NCI-H446 (cell line): ENCODE measurements at regions not wholly inside any gene's neighbourhood (a gene's known extent, or its start where the extent isn't known, plus 50 kb on each side); places are given as distances from the start of the nearest gene placed in this dataset.

ENCODE experiments used
- DNase-seq, 2 experiments: peaks; one replicate each; lab custom pipeline; 2025; lab: John Stamatoyannopoulos, UW

DNA sequence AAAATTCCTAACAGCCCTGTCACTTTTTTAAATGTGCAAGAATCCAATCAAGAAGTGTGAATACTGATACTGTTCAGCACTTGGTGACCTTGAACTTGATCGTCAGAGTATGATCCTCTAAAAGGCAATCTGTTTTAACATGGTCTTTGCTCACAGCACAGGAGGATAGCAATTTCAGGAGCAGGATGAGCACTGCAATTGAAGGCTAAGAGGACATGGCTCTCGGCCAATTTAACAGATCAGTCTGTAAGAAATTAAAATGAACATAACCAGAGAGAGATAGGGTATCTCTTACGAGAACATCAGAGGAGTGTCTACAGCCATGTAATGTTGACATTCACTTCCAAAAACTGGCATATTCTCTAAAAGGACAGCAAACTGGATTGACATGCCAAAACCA is 243.1 kb downstream of the LTN1 start:
- no peak for DNase-seq

DNA sequence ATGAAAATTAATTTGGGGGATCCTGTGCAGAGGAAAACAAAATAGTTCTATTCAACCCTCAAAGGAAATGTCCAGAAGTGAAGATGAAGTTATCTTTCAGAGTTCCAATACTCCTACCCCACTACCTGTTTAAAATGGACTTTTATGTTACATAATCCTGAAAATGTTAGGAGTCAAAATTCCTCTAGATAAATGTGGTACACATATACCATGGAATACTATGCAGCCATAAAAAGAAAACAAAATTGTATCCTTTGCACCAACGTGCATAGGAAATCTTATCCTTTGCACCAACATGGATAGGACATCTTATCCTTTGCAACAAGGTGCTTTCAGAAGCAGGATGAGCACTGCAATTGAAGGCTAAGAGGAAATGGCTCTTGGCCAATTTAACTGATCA is 245.2 kb downstream of the LTN1 start:
- no peak for DNase-seq

DNA sequence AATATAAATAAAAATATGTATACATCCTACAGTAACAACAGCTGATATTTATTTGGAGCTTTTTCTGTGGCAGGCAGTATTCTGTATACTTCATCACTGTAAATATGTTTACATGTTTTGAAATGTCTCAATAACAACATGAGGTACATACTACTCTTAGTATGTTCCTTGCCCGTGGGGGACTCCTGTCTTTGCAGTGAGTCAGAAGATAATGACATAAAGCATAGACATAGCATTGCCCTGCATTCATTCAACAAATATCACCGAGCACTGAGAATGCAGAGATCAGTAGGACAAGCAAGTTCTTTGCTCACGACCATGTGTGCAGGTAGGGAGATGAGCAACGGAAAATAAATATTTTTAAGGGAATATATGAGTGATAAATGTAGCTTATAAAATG is 246.5 kb downstream of the LTN1 start:
- DNase-seq = no peak

DNA sequence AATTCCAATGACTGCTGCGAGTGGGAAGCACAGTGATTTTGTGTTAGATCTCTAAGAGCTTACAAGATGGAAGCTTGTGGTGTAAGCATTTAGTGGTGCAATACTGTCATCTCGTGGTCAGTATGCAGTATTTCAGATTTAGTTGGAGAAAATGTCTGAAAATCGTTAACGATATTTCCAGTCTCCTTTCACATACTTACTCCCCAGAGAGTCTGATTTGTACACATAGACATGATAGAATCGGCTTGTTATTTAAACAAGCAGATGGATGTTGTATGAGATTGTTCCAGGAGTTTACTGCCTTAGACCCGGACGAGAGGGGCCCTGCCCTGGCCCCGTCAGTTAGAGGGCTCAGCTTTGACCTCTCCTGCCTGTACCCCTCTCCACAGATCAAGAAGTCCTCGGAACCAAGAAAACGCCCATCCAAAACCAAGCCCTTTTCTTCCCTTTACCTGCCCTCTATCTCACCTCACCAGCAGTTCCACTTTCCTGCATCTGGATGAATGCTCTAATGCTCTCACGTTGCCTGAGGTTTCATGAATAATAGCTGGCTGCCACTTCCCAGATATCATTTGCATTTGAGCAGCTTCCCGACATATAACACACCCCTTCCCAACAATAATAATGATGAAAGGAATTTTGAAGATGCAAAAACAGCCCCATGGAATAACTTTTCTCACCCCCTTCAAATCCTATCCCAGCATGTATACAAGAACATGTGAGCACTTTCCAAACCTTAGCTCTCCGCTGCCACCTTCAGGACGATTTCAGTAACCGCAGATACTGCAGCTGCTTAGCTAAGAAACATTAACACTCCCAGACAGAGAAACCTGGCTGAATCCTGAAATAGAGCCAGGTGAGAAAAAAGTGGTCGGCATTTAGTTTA is 247.3 kb downstream of the LTN1 start:
- peak; percentile 69 to 85 for DNase-seq

DNA sequence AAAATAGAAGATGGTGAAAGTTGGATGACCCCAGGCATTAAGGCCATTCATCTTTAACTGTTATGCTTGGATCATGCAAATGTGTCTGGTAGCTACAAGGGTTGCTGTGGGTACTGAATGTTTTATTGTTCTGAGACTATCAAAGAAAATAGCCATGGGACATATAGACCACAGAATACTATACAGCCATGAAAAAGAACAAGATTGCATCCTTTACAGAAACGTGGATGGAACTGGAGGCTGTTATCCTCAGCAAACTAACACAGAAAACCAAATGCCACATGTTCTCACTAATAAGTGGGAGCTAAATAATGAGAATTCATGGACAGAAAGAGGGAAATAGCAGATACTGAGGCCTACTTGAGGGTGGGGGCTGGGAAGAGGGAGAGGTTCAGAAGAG is 249.0 kb downstream of the LTN1 start:
- DNase-seq = no peak

DNA sequence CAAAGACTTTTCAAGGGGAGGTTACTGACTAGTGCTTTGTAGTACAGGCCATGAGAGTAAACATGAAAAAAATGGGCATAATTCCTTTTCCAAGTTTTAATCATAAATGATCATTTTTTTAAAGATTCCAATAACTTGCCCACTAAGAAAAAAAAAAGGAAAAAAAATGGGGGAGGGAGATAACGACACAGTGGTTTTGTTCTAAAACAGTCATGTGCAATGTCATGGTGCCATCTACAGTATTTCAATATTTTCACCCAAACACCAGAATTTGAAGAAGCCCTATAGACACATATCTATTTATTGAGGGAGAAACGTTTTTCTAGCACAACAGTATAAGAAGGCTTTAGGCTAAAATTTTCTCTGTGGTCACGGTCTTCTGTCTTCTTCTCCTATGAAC is 250.2 kb downstream of the LTN1 start:
- peak in 1 of 2 experiments; percentile 32 for DNase-seq

DNA sequence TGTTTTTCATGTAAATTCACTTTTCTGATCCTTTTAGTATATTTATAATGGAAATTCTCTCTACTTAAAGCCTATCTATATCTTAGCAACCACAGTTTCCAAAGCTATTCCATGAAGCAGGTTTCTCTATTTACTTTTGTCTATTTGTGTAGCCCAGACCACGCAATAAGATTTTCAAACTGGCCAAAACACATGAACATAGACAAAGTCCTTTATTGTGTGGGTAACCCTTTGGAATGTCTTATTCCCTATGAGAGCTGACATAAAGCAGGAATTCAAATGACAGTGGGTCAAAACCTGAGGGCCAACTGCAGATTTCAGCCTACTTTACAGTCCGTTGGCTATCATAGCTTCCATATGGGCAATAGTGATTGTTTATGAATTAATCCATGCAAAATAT is 252.6 kb downstream of the LTN1 start:
- DNase-seq = no peak

DNA sequence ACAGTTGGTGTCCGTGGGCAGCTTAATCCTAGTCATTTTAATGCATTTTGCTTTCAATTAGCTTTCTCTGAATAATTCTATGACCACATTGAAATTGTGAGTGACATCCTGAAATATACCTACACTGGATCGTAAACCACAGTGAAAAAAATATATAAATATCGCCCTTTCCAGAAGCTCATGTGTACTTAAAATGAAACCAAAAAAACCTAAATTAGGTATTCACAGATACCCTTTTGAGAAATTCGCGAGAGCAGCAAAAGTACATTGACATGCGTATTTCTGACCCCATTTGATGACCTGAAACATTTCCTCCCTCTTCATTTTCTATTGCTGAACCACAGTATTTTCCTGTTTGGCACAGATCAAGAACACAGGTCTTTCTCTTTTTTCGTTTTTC is 253.8 kb downstream of the LTN1 start:
- no peak for DNase-seq

DNA sequence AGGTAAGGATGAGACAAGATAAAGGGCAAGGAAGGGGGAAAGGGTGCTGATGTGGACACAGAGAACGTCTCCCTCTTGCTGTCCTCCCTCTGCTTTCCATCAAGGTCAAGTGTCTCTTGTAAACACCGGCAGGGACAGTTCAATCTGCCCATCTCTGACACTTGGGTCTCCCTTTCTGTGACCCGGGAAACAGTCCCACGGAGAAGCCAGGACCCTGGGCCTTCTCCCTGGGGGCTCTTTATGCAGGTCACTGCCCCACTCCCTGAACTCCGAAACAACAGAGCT is 254.3 kb downstream of the LTN1 start:
- DNase-seq = no peak

DNA sequence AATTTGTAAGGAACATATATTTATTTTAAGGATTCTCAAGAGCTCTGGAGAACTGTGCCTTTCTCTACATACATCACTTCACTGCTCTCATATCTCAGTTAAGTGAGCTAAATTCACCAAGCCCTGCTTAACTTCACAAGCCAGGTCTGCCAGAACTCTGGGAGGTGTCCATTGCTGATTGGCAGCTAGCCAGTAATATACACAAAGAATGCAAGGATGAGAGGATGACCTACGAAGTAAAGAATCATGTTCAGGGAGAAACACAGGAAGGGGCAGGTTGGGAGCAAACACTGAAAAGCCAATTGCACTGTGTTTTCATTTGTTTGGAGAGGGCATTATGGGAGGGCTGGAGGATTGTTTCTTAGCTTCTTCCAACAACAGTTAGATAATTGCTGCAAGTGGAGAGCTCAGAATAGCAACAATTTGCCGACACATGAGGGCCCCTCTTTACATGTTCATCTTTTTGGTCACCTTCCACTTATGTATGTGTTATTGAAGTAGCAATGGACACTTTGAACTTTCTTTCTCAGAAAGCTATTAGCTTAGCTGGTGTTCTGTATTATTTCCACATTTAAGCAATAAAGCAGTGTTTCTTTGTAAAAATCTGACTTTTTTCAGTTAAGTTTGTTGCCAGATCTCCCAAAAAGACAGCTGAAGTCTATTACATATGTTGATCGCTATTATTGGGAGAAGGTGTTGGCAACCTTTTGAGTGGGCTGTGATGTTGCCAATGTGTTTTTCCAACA is 254.8 kb downstream of the LTN1 start:
- DNase-seq = peak; percentile 9 to 45

DNA sequence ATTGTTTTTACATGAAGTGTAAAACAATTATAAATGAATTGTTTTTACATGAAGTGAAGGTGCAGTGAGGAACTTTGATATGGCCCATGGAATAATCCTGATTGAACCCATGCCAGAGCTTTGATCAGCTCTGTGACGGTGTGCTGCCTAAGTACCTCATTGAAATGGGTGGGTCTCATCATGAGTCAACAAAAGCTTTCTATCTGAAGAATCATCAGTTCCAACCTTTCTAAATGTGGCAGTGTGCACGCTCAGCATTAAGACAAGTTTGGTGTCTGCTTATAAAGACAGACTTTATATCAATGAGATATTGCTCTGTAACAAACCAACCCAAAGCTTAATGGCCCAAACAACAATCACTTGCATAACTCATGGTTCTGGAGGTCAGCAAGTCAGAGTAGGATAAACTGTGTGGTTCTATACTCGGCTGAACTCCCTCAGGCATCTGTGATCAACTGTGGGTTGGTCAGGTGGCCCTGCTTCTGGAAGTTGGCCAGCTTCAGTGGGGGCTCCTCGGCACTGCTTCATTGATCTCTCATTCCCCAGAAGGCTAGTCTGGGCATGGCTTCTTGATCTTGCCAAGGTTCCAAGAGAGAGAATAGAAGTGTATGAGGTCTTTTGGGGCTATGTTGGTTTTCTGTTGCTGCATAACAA is 258.0 kb downstream of the LTN1 start:
- peak in 1 of 2 experiments; percentile 21 for DNase-seq

DNA sequence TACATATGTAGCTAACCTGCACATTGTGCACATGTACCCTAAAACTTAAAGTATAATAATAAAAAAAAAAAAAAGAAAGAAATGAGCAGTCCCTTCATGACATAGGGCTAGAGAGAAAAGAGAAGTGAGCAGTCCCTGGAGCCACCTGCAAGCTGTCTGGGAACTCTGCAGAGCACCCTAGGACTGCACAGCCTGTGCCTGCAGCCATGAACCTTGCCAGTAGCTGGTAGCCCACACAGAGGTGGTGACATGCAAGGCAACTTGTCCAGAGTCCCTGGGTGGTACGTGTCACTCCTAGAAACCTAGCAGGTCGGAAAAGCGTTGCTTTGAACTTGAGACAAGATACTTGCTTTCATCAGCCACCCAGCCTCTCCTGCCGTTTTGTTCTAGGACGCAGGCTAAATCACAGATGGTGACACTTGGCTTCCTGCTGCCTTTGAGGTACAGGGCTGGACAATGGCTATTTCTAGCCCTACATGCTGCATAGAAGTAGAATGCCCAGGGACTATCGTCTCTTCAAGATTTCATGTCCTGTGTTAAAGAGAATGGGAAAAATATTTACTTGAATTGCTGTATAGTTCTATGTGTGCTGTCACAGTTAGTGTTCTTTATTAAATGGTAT is 260.9 kb downstream of the LTN1 start:
- DNase-seq = no peak

DNA sequence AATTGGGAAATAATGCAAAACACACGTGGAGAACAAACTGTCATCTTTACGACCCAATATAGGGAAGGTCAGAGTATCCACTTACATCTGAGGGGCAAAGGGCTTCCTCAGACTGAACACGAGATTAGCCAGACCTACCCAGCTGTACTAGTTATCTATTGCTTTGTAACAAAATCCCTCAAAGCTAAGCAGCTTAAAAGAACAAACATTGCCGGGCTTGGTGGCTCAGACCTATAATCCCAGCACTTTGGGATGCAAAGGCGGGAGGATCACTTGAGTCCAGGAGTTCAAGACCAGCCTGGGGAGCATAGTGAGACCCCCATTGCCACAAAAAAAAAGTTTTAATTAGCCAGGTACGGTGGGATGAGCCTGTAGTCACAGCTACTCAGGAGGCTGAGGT is 262.8 kb downstream of the LTN1 start:
- no peak for DNase-seq

DNA sequence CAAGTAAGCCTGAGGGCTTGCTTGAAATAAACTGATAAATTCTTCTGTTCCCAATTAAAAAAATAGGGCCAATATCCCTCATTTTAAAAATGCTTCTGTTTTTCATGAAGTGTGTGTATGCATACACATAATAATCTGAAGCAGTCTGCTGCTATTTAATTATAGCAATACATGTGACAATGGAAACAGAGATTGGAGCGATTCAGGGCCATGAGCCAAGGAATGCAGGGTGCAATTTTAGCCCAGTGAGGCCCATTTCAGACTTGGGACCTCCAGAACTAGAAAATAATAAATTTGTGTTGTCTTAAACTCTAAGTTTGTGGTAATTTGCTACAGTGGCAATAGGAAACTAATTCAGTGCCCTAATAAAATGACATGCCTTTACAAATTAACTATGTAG is 264.9 kb downstream of the LTN1 start:
- DNase-seq = no peak

DNA sequence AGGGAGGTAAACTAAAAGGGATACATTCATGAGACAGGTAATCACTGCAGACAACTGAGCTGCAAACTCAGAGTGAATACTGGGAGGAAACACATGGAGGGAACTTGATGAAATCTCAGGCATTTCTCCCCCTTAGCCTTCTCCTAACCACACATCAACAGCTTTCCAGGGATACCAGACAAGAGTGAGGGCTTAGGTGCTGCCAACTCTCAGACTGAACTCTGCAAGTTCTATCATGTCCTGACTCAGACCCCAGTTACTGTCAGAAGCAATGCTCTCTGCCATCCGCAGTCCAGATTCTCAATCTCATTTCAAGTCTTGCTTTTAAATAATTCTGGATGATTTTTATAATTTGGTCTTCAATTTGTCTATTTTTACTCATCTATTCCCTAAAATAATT is 267.3 kb downstream of the LTN1 start:
- no peak for DNase-seq

DNA sequence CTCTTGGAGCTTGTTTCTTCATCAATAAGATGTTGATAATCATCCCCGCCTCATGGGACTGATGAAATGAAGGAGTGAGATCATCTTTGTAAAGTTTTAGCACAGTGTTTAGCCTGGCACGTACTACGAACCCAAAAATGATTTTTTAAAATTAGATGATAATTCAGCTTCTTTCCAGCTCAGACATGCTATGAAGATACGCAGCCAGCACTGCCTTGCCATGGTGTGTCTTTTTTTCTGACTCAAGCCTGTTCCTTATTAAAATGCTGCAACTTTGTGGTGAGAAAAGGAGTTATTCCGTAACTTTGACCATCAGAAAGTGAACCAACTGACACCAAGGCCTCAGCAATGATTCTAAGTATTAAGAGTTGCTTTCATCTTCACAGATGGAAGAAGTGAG is 269.0 kb downstream of the LTN1 start:
- no peak for DNase-seq

DNA sequence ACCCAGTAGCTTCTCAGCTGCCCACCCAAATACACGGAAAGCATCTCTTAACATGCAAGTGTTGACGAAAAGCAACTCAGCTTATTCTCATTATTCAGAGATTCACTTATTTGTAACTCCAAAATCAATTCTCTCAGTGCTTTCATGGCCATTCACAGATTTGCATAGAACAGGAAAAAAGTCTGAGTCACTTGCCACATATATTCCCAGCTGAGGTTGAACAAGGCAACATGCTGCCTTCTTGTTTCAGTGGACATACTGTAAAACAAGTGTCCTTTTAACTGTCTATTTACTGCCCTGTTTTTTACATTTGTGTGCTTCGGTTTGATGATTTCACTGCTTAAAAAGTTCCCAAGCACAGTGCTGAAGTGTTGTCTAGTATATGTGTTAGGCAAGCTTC is 273.0 kb downstream of the LTN1 start:
- no peak for DNase-seq

DNA sequence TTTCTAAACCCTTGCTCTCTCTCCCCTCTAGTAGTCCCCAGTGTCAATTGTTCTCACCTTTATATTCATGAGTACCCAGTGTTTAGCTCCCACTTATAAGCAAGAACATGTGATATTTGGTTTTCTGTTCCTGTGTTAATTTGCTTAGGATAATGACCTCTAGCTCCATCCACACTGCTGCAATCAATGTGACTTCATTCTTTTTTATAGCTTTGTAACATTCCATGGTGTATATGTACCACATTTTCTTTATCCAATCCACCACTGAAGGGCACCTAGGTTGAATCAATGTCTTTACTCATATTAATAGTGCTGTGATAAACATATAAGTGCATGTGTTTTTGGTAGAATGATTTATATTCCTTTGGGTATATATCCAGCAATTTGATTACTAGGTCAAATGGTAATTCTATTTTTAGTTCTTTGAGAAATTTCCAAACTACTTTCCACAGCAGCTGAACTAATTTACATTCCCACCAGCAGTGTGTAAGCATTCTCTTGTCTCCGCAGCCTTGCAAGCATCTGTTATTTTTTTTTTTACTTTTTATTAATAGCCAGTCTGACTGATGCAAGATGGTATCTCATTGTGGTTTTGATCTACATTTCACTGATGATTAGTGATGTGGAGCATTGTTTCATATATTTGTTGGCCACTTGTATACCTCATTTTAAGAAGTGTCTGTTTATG is 277.8 kb downstream of the LTN1 start:
- no peak for DNase-seq

DNA sequence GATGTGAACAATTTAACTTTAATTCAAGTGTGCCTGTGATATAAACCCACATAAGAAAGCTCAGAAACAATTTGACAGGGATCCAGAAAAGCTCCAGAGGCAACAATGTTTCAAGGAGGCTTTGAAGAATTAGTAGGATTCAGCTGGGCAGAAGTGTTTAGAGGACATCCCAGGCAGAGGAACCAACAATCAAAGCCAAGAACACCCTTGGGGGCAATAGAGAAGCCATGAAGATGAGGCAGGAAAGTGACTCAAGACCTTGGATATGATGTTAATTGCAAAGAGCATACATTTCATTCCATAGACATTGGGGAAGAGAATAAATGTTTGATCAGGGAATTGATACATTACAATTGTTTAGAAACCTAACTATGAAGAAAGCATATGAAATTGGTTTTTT is 280.3 kb downstream of the LTN1 start:
- no peak for DNase-seq

DNA sequence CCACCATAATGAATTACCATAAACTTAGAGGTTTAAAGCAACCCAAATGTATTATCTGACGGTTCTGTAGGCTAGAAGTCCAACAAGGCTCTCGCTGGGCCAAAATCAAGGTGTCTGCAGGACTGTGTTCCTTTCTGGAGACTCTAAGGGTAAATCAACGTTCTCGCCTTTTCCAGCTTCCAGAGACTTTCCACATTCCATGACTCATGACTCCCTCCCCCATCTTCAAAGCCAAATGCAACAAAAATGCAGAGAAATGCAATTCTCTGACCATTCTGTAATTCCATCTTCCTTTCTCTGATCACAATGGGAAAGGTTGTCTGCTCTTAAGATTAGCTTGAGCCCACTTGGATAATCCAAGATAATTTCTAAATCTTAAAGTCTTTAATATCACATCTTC is 287.1 kb downstream of the LTN1 start:
- DNase-seq = no peak

DNA sequence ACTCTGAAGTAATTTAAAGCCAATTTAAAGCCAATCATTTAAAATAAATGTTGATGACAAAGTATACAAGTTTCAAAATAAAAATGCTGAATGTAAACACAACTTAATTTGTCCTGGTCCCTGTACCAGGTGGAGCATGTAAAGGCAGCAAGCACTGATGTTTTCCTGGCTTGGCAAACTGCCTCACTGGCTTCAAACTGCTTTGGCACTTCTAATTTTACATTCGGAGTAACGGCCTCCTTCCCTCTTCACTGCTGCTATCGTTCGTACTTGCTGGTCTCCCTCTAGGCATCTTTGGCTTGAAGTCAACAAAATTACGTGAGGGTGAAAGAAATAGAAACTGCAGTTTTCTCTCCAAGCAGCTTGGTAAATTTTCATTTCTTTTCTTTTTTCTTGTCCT is 287.9 kb downstream of the LTN1 start:
- DNase-seq = peak; percentile 43 to 71

DNA sequence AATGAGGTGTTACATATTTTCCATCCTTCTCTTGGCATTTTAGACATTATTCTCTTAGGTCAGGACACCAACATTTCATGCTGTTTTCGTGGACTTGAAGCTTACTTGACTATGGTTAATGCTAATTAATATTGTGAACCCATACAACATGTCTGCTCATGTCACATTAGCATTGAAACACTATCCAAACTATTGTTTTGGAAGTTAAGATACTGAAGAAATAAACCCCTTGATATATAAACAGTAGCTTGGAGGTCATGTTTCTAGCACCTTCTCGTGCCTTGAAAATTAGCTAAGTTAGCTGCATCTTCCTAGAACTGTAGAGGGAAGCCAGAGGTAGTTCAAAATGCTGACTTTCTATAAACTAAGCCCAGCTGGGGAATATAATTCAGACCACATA is 288.8 kb downstream of the LTN1 start:
- no peak for DNase-seq
